NCI-H2081 (cell line): ENCODE measurements at regions not wholly inside any gene's neighbourhood (a gene's known extent, or its start where the extent isn't known, plus 50 kb on each side); places are given as distances from the start of the nearest gene placed in this dataset.

ENCODE experiments used
- DNase-seq, 2 experiments: peaks; one replicate each; lab custom pipeline; 2025; lab: John Stamatoyannopoulos, UW

- no peak for DNase-seq
Measured at GRCh38 chr21:43274022-43274945, 105.5 kb downstream of the CRYAA start.

- no peak for DNase-seq
Measured at GRCh38 chr21:43273708-43274021, 104.9 kb downstream of the CRYAA start.

GRCh38 chr21:43273016-43273707 lies 104.4 kb downstream of the CRYAA start:
- no peak for DNase-seq

- DNase-seq: no peak
Measured at GRCh38 chr21:43272591-43272990, 103.8 kb downstream of the CRYAA start.

- DNase-seq: no peak
Measured at GRCh38 chr21:43271452-43272020, 102.7 kb downstream of the CRYAA start.

- DNase-seq: no peak
Measured at GRCh38 chr21:43270800-43271301, 102.0 kb downstream of the CRYAA start.

GRCh38 chr21:43269957-43270705 lies 101.3 kb downstream of the CRYAA start:
- DNase-seq: no peak

GRCh38 chr21:43269440-43269839 lies 100.6 kb downstream of the CRYAA start:
- no peak for DNase-seq

- DNase-seq: no peak
Measured at GRCh38 chr21:43268804-43269186, 100.0 kb downstream of the CRYAA start.

- no peak for DNase-seq
Measured at GRCh38 chr21:43268086-43268803, 99.4 kb downstream of the CRYAA start.

GRCh38 chr21:43267391-43268085 lies 98.7 kb downstream of the CRYAA start:
- DNase-seq: no peak

- DNase-seq: no peak
Measured at GRCh38 chr21:43266534-43266933, 97.7 kb downstream of the CRYAA start.

- no peak for DNase-seq
Measured at GRCh38 chr21:43262427-43262826, 93.6 kb downstream of the CRYAA start.
